WTC11 (cell line): ENCODE measurements at regions not wholly inside any gene's neighbourhood (a gene's known extent, or its start where the extent isn't known, plus 50 kb on each side); places are given as distances from the start of the nearest gene placed in this dataset.

ENCODE experiments used
- ATAC-seq: fragments of 200-7000 bp; cut with Tn5 transposase; 2 replicates; pipeline ENCODE4 v1.10.0; 2021; ENCODE audit warnings: mild to moderate bottlenecking, moderate library complexity
- CTCF ChIA-PET: fragments of 300-600 bp; sonication (Branson Sonifier 250); formaldehyde crosslinking; loops from one replicate; lab custom pipeline; 2021; ENCODE audit warnings: antibody characterized with exemption; lab: Charles Lee
- POLR2A ChIA-PET: fragments of 350-600 bp; sonication (Branson Sonifier 250); formaldehyde crosslinking; loops from one replicate; lab custom pipeline; 2021; ENCODE audit warnings: antibody characterized with exemption; lab: Charles Lee
- DNase-seq: peaks from one replicate; pipeline ENCODE4 v3.0.0; 2021; ENCODE audit warnings: low spot score
- H3K27ac Mint-ChIP-seq: 2 replicates; pipeline ENCODE4 v1.8.0; 2021; ENCODE audit warnings: mixed read lengths
- H3K27me3 Mint-ChIP-seq: 2 replicates; pipeline ENCODE4 v1.8.0; 2021; ENCODE audit warnings: low read depth, mild to moderate bottlenecking, moderate library complexity, mixed read lengths
- H3K36me3 Mint-ChIP-seq: 2 replicates; pipeline ENCODE4 v1.8.0; 2021; ENCODE audit warnings: mixed read lengths
- H3K4me1 Mint-ChIP-seq: 2 replicates; pipeline ENCODE4 v1.8.0; 2022; ENCODE audit warnings: mixed read lengths
- H3K4me3 Mint-ChIP-seq: 2 replicates; pipeline ENCODE4 v1.8.0; 2021; ENCODE audit warnings: mild to moderate bottlenecking, moderate library complexity, mixed read lengths
- H3K9me3 Mint-ChIP-seq: 2 replicates; pipeline ENCODE4 v1.8.0; 2021; ENCODE audit warnings: mixed read lengths
- AFF4 ChIP-seq: sonication (generic); formaldehyde crosslinking; IDR thresholded peaks from 2 replicates; pipeline ENCODE4 v1.8.1; 2023; ENCODE audit warnings: mild to moderate bottlenecking, missing genetic modification reagents, borderline replicate concordance
- AR ChIP-seq: fragments of 250-450 bp; sonication (Bioruptor Pico); IDR thresholded peaks from 2 replicates; pipeline ENCODE4 v1.9.0; 2021; ENCODE audit warnings: mild to moderate bottlenecking
- ESRRA ChIP-seq: sonication (generic); formaldehyde crosslinking; IDR thresholded peaks from 2 replicates; pipeline ENCODE4 v1.8.1; 2022; ENCODE audit warnings: mild to moderate bottlenecking, missing genetic modification reagents, borderline replicate concordance
- KAT7 ChIP-seq: sonication (generic); formaldehyde crosslinking; IDR thresholded peaks from 2 replicates; pipeline ENCODE4 v1.8.1; 2023; ENCODE audit warnings: missing genetic modification reagents, mild to moderate bottlenecking, borderline replicate concordance
- MAX ChIP-seq: sonication (generic); formaldehyde crosslinking; IDR thresholded peaks from 2 replicates; pipeline ENCODE4 v1.8.0; 2022; ENCODE audit warnings: mild to moderate bottlenecking, missing genetic modification reagents
- PREB ChIP-seq: sonication (generic); formaldehyde crosslinking; IDR thresholded peaks from 2 replicates; pipeline ENCODE4 v1.8.1; 2022; ENCODE audit warnings: mild to moderate bottlenecking, missing genetic modification reagents, moderate library complexity, borderline replicate concordance
- USF2 ChIP-seq: sonication (generic); formaldehyde crosslinking; IDR thresholded peaks from 2 replicates; pipeline ENCODE4 v1.8.1; 2023; ENCODE audit warnings: mild to moderate bottlenecking, missing genetic modification reagents, moderate library complexity
- ZBTB21 ChIP-seq: sonication (generic); formaldehyde crosslinking; IDR thresholded peaks from 2 replicates; pipeline ENCODE4 v1.8.1; 2023; ENCODE audit warnings: mild to moderate bottlenecking, missing genetic modification reagents, borderline replicate concordance
- ZMAT4 ChIP-seq: fragments of 250-450 bp; sonication (Bioruptor Pico); IDR thresholded peaks from 2 replicates; pipeline ENCODE4 v1.9.0; 2021; ENCODE audit warnings: mild to moderate bottlenecking
- ZNF138 ChIP-seq: sonication (generic); formaldehyde crosslinking; conservative IDR thresholded peaks from 2 replicates; pipeline ENCODE4 v1.8.1; 2022; ENCODE audit warnings: mild to moderate bottlenecking, moderate library complexity, missing genetic modification reagents
- ZNF263 ChIP-seq: sonication (generic); formaldehyde crosslinking; IDR thresholded peaks from 2 replicates; pipeline ENCODE4 v1.8.1; 2022; ENCODE audit warnings: low read depth, mild to moderate bottlenecking, moderate library complexity, missing genetic modification reagents
- ZNF425 ChIP-seq: fragments of 250-450 bp; sonication (Bioruptor Pico); conservative IDR thresholded peaks from 2 replicates; pipeline ENCODE4 v1.9.0; 2021; ENCODE audit warnings: mild to moderate bottlenecking
- ZNF512 ChIP-seq: sonication (generic); formaldehyde crosslinking; IDR thresholded peaks from 2 replicates; pipeline ENCODE4 v1.8.1; 2022; ENCODE audit warnings: missing genetic modification reagents, borderline replicate concordance
- ZNF532 ChIP-seq: fragments of 250-450 bp; sonication (Bioruptor Pico); IDR thresholded peaks from 2 replicates; pipeline ENCODE4 v1.9.0; 2021; ENCODE audit warnings: mild to moderate bottlenecking, borderline replicate concordance

- TF ChIP-seq ZNF532 (CRISPR knock-in tag) = no peak
- no peak for TF ChIP-seq KAT7 (CRISPR knock-in tag)
- no peak for TF ChIP-seq ZNF263 (CRISPR knock-in tag)
- no peak for TF ChIP-seq PREB (CRISPR knock-in tag)
- no peak for TF ChIP-seq ESRRA (CRISPR knock-in tag)
- no peak for TF ChIP-seq ZBTB21
- no peak for TF ChIP-seq ZNF512 (CRISPR knock-in tag)
Measured at GRCh38 chr1:95625224-95625623, 391.2 kb downstream of the RWDD3 start (continued).

- Mint-ChIP-seq H3K4me1 (peaks cover 11% of the 10 kb centered on the region), H3K4me3 (no peak overlapping the region), H3K9me3 (peaks cover 11% of the 10 kb centered on the region; the same call in 1 of the 2 replicates), H3K36me3 (no peaks in the 10 kb centered on the region), H3K27me3 (no peaks in the 10 kb centered on the region), H3K27ac (no peak overlapping the region)
- TF ChIP-seq USF2 (CRISPR knock-in tag) (no peak), ZNF425 (CRISPR knock-in tag) (no peak), MAX (CRISPR knock-in tag) (no peak), ZNF138 (CRISPR knock-in tag) (no peak)
- ATAC-seq = no peak
- ChIA-PET POLR2A (no interaction called here), CTCF (no interaction called here)
- no peak for DNase-seq
Measured at GRCh38 chr1:95627244-95627643, 393.2 kb downstream of the RWDD3 start.

- Mint-ChIP-seq H3K4me1 (peaks cover 9% of the 10 kb centered on the region), H3K9me3 (peaks cover 15% of the 10 kb centered on the region), H3K36me3 (no peaks in the 10 kb centered on the region), H3K27me3 (no peaks in the 10 kb centered on the region), H3K27ac (no peak overlapping the region), H3K4me3 (no peak overlapping the region)
- ATAC-seq = no peak
- ChIA-PET CTCF (interaction anchor here (0.6 kb wide), 1 partner anchor 157 kb away, joined by 4 read pairs; no protein-coding TSS in a partner anchor), POLR2A (no interaction called here)
- no peak for DNase-seq
- no peak for TF ChIP-seq ZMAT4 (CRISPR knock-in tag)
- TF ChIP-seq AR (CRISPR knock-in tag) = no peak
- TF ChIP-seq AFF4 = no peak
Measured at GRCh38 chr1:95631695-95632094, 397.7 kb downstream of the RWDD3 start.
